ENCODE measurements at regions not wholly inside any gene's neighbourhood (a gene's known extent, or its start where the extent isn't known, plus 50 kb on each side); places are given as distances from the start of the nearest gene placed in this dataset.

DNA sequence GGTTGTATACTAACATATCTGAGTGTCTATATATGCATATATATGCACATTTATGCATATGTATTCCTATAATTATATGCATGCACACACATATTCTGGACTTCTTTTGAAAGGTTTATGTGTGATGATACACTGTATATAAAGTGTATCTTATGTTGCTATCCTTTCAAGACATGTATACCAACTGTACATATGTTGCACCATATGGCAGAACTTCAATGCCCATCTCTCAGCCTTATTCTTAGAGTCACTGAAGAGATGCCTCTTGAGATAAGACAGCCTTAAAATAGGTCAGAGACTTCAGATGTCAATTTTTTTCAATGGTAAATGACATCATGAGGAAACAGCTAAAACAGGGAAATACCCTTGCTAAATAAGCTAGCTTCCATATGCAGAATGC lies 461.4 kb downstream of the SPATA31D1 start:
- DNase-seq (ENCODE audit: extremely low read depth in 1 of 4, low spot score in 3 of 4) (no peak), ATAC-seq (no peak), FAIRE-seq (no peak)
- BruUV-seq (replicated peaks): no TSS peak
- Histone ChIP-seq H4K20me1 (replicated peaks; ENCODE audit: control insufficient read depth, insufficient read depth, low read length) (no peaks in the 10 kb centered on the region), H3K79me2 (ENCODE audit: control insufficient read depth, insufficient read depth, low read length) (no peaks in the 10 kb centered on the region), H3K4me3 (no peak overlapping the region), H3K27ac (ENCODE audit: extremely low read depth, low read depth, low read length) (no peak overlapping the region), H3K27me3 (ENCODE audit: control insufficient read depth in 2 of 2, insufficient read depth in 2 of 2, low read length in 2 of 2) (no peaks in the 10 kb centered on the region), H3K4me1 (replicated peaks in 1 of 2; ENCODE audit: control insufficient read depth in 2 of 2, insufficient read depth in 2 of 2, low read length in 2 of 2) (no peaks in the 10 kb centered on the region), H3K4me2 (ENCODE audit: insufficient read depth, low read length) (no peak overlapping the region), H3K36me3 (ENCODE audit: control insufficient read depth, insufficient read depth, low read length) (no peaks in the 10 kb centered on the region), H2AFZ (ENCODE audit: low read depth, low read length) (no peak overlapping the region), H3K9me3 (replicated peaks; ENCODE audit: control insufficient read depth, insufficient read depth, low read depth, low read length) (no peaks in the 10 kb centered on the region), H3K9me1 (ENCODE audit: control insufficient read depth, insufficient read depth, low read length) (no peaks in the 10 kb centered on the region), H3K9ac (ENCODE audit: insufficient read depth in 1 of 2, low read depth in 2 of 2, low read length in 2 of 2) (no peak overlapping the region)
- intact Hi-C loops (cut with micrococcal nuclease): no loop called here
- ChIA-PET POLR2A (no interaction called here), CTCF (ENCODE audit: low intra/inter-chr PET ratio) (no interaction called here)
- in situ Hi-C loops (cut with MboI): no loop called here
- TF ChIP-seq, protein P1, sequence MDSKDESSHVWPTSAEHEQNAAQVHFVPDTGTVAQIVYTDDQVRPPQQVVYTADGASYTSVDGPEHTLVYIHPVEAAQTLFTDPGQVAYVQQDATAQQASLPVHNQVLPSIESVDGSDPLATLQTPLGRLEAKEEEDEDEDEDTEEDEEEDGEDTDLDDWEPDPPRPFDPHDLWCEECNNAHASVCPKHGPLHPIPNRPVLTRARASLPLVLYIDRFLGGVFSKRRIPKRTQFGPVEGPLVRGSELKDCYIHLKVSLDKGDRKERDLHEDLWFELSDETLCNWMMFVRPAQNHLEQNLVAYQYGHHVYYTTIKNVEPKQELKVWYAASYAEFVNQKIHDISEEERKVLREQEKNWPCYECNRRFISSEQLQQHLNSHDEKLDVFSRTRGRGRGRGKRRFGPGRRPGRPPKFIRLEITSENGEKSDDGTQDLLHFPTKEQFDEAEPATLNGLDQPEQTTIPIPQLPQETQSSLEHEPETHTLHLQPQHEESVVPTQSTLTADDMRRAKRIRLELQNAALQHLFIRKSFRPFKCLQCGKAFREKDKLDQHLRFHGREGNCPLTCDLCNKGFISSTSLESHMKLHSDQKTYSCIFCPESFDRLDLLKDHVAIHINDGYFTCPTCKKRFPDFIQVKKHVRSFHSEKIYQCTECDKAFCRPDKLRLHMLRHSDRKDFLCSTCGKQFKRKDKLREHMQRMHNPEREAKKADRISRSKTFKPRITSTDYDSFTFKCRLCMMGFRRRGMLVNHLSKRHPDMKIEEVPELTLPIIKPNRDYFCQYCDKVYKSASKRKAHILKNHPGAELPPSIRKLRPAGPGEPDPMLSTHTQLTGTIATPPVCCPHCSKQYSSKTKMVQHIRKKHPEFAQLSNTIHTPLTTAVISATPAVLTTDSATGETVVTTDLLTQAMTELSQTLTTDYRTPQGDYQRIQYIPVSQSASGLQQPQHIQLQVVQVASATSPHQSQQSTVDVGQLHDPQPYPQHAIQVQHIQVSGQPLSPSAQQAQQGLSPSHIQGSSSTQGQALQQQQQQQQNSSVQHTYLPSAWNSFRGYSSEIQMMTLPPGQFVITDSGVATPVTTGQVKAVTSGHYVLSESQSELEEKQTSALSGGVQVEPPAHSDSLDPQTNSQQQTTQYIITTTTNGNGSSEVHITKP (IDR thresholded peaks at IDR 0.05; ENCODE audit: partially characterized antibody): no peak
- TF ChIP-seq CBX5 (IDR thresholded peaks at IDR 0.05; ENCODE audit: borderline replicate concordance, low read depth) (no peak), ILF3 (IDR thresholded peaks at IDR 0.05; ENCODE audit: borderline replicate concordance) (no peak), ZNF174 (CRISPR knock-in tag; IDR thresholded peaks at IDR 0.05) (no peak), FIP1L1 (IDR thresholded peaks at IDR 0.05; ENCODE audit: low read depth, low read length, poor library complexity, severe bottlenecking) (no peak), MTA3 (IDR thresholded peaks at IDR 0.05; ENCODE audit: borderline replicate concordance) (no peak), CXXC5 (CRISPR knock-in tag; IDR thresholded peaks at IDR 0.05) (no peak), EP300 (IDR thresholded peaks at IDR 0.05; ENCODE audit: low read length) (no peak), SMAD1 (IDR thresholded peaks at IDR 0.05; ENCODE audit: low read depth, low read length, partially characterized antibody) (no peak)
- TF ChIP-seq, protein P2, sequence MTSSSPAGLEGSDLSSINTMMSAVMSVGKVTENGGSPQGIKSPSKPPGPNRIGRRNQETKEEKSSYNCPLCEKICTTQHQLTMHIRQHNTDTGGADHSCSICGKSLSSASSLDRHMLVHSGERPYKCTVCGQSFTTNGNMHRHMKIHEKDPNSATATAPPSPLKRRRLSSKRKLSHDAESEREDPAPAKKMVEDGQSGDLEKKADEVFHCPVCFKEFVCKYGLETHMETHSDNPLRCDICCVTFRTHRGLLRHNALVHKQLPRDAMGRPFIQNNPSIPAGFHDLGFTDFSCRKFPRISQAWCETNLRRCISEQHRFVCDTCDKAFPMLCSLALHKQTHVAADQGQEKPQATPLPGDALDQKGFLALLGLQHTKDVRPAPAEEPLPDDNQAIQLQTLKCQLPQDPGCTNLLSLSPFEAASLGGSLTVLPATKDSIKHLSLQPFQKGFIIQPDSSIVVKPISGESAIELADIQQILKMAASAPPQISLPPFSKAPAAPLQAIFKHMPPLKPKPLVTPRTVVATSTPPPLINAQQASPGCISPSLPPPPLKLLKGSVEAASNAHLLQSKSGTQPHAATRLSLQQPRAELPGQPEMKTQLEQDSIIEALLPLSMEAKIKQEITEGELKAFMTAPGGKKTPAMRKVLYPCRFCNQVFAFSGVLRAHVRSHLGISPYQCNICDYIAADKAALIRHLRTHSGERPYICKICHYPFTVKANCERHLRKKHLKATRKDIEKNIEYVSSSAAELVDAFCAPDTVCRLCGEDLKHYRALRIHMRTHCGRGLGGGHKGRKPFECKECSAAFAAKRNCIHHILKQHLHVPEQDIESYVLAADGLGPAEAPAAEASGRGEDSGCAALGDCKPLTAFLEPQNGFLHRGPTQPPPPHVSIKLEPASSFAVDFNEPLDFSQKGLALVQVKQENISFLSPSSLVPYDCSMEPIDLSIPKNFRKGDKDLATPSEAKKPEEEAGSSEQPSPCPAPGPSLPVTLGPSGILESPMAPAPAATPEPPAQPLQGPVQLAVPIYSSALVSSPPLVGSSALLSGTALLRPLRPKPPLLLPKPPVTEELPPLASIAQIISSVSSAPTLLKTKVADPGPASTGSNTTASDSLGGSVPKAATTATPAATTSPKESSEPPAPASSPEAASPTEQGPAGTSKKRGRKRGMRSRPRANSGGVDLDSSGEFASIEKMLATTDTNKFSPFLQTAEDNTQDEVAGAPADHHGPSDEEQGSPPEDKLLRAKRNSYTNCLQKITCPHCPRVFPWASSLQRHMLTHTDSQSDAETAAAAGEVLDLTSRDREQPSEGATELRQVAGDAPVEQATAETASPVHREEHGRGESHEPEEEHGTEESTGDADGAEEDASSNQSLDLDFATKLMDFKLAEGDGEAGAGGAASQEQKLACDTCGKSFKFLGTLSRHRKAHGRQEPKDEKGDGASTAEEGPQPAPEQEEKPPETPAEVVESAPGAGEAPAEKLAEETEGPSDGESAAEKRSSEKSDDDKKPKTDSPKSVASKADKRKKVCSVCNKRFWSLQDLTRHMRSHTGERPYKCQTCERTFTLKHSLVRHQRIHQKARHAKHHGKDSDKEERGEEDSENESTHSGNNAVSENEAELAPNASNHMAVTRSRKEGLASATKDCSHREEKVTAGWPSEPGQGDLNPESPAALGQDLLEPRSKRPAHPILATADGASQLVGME (CRISPR knock-in tag; IDR thresholded peaks at IDR 0.05): no peak
- TF ChIP-seq, protein P3, sequence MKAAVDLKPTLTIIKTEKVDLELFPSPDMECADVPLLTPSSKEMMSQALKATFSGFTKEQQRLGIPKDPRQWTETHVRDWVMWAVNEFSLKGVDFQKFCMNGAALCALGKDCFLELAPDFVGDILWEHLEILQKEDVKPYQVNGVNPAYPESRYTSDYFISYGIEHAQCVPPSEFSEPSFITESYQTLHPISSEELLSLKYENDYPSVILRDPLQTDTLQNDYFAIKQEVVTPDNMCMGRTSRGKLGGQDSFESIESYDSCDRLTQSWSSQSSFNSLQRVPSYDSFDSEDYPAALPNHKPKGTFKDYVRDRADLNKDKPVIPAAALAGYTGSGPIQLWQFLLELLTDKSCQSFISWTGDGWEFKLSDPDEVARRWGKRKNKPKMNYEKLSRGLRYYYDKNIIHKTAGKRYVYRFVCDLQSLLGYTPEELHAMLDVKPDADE (conservative IDR thresholded peaks at IDR 0.05; ENCODE audit: control insufficient read depth, low read depth, low read length): no peak
- TF ChIP-seq, protein P4, sequence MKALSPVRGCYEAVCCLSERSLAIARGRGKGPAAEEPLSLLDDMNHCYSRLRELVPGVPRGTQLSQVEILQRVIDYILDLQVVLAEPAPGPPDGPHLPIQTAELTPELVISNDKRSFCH (CRISPR knock-in tag; IDR thresholded peaks at IDR 0.05): no peak
- TF ChIP-seq, protein P4 (tag; IDR thresholded peaks at IDR 0.05): no peak

Data from K562 (cell line).